Left lung (tissue), 4 donors: ENCODE measurements at regions not wholly inside any gene's neighbourhood (a gene's known extent, or its start where the extent isn't known, plus 50 kb on each side); places are given as distances from the start of the nearest gene placed in this dataset.

Experiments
- ATAC-seq: fragments of 200-7000 bp; cut with Tn5 transposase; one replicate; pipeline ENCODE4 v1.9.1; 2020; ENCODE audit warnings: moderate library complexity
- DNase-seq, 4 donors: peaks; one replicate each; pipeline ENCODE4 v3.0.0-alpha.2; 2013 to 2020
- H3K27ac ChIP-seq, 2 donors: fragments of 200-600 bp; sonication (generic) in 1 of 2; one replicate each; pipeline versions ENCODE4 v1.5.0 to v1.8.0; 2020 to 2021
- H3K27me3 ChIP-seq, 2 donors: fragments of 200-600 bp; sonication (generic) in 1 of 2; one replicate each; pipeline versions ENCODE4 v1.5.0 to v1.8.0; 2020 to 2021
- H3K36me3 ChIP-seq, 2 donors: fragments of 200-600 bp; sonication (generic) in 1 of 2; one replicate each; pipeline versions ENCODE4 v1.5.0 to v1.8.0; 2020 to 2021
- H3K4me1 ChIP-seq, 2 donors: fragments of 200-600 bp; one replicate each; pipeline ENCODE4 v1.8.0; 2021
- H3K4me3 ChIP-seq, 2 donors: fragments of 200-600 bp; sonication (generic) in 1 of 2; one replicate each; pipeline versions ENCODE4 v1.5.0 to v1.8.0; 2020 to 2021; ENCODE audit warnings: mild to moderate bottlenecking in 1 of 2
- H3K9me3 ChIP-seq, 2 donors: fragments of 200-600 bp; sonication (generic) in 1 of 2; one replicate each; pipeline versions ENCODE4 v1.5.0 to v1.8.0; 2020 to 2021
- intact Hi-C, 2 donors: fragments of 100-400 bp; cut with DNase I; formaldehyde crosslinking; loops; one replicate each; pipeline versions ENCODE4 v1.11.2 to v1.14.2; 2022
- TF ChIP-seq, protein P1 (sequence below), 2 donors: fragments of 200-600 bp; sonication (generic) in 1 of 2; IDR thresholded peaks; one replicate each; pipeline versions ENCODE4 v1.5.0 to v1.8.0; 2021; ENCODE audit warnings: antibody characterized with exemption in 2 of 2
- donor health status: DM: no; HTN: yes; CAD: no.
- donor health status: DM: no; HTN: no; CAD: no.

DNA sequence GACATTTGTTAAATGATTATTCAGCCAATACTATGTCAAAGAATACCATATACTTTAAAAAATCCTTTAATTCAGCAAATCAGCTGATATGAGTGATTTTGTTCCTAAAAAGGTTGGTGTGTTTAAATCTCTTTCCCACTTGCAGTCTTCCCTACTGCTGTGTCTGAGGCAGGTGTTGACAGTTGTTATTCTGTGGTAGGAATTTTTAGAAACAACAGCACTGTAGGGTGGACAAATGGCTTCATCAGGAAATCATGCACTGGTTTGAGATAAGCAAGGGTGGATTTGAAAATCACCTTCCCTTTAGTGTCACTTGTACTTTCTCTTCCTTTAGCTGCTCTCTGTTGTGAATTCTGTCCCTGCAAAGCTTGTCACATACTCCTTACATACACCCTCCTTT lies 213.7 kb upstream of the SGK1 start:
- TF ChIP-seq, protein P1, sequence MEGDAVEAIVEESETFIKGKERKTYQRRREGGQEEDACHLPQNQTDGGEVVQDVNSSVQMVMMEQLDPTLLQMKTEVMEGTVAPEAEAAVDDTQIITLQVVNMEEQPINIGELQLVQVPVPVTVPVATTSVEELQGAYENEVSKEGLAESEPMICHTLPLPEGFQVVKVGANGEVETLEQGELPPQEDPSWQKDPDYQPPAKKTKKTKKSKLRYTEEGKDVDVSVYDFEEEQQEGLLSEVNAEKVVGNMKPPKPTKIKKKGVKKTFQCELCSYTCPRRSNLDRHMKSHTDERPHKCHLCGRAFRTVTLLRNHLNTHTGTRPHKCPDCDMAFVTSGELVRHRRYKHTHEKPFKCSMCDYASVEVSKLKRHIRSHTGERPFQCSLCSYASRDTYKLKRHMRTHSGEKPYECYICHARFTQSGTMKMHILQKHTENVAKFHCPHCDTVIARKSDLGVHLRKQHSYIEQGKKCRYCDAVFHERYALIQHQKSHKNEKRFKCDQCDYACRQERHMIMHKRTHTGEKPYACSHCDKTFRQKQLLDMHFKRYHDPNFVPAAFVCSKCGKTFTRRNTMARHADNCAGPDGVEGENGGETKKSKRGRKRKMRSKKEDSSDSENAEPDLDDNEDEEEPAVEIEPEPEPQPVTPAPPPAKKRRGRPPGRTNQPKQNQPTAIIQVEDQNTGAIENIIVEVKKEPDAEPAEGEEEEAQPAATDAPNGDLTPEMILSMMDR (IDR thresholded peaks at IDR 0.05): no peak
- no peak for ATAC-seq
- intact Hi-C loops: no loop called here
- no peaks in the 10 kb centered on the region for H3K9me3 ChIP-seq
- no peak overlapping the region for H3K27ac ChIP-seq
- no peaks in the 10 kb centered on the region for H3K4me1 ChIP-seq
- H3K27me3 ChIP-seq: no peaks in the 10 kb centered on the region
- no peak for DNase-seq
- no peak overlapping the region for H3K4me3 ChIP-seq
- H3K36me3 ChIP-seq: no peaks in the 10 kb centered on the region

DNA sequence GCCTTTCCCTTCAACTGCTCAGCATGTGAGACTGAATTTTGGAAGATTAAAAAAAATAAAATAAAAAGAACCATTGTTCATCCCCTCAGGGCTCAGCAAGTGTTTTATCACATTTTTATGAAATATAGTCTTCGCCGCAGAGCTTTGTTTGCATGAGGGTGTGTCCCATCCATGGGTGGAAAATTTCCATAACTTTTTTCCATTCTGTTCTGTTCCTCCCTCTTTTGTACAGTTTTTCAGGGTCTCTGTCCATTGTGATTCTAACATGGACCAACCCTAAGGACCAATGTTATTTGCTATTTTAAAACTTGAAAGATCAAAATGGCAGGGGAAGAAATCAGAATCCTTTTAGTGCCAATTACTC lies 213.3 kb upstream of the SGK1 start:
- H3K27ac ChIP-seq: peak overlapping the region in 1 of 2 donors; percentile 18
- intact Hi-C loops: no loop called here
- TF ChIP-seq, protein P1 (IDR thresholded peaks at IDR 0.05): no peak
- H3K27me3 ChIP-seq: no peaks in the 10 kb centered on the region
- H3K4me1 ChIP-seq: no peaks in the 10 kb centered on the region
- ATAC-seq (no peak), DNase-seq (no peak)
- no peak overlapping the region for H3K4me3 ChIP-seq
- no peaks in the 10 kb centered on the region for H3K36me3 ChIP-seq
- H3K9me3 ChIP-seq: no peaks in the 10 kb centered on the region

DNA sequence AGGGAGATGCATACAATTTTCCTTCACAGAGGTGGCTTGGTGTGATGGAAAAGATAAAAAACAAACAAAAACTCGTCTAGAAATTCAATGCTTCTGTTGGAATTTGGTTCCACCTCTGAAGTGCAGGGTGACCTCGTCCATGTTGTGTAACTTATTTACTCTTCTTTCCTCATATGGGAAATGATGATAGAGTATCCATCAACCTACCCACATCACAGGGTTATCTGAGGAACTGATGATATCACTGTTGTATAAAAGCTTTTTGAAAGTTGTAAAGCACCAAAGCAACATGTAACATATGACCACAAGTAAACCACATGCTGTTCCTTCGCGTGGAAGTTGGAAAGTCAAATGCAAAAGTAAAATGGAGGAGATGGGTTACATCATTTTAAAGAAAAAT lies 212.0 kb upstream of the SGK1 start:
- ATAC-seq: peak; percentile 56

DNA sequence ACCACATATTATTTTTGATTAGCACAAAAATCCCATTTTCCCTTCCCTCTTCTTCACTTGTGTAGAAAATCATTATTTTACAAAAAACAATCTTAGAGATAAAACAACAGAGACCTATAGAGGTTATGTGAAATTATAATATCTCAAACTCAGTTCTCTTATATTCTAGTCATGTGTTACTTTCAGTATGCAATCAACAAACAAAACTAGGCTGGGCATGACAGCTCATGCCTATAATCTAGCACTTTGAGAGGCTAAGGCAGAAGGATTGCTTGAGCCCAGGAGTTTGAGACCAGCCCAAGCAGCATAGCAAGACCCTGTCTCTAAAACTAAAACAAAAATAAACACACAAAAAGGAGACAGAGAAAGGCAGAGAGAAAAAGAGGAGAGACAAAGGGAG lies 211.4 kb upstream of the SGK1 start:
- H3K36me3 ChIP-seq: no peaks in the 10 kb centered on the region
- no peak overlapping the region for H3K27ac ChIP-seq
- ATAC-seq (no peak), DNase-seq (no peak)
- no peaks in the 10 kb centered on the region for H3K27me3 ChIP-seq
- peaks cover 0 to under 1% of the 10 kb centered on the region in 2 donors for H3K4me1 ChIP-seq
- intact Hi-C loops: no loop called here
- H3K9me3 ChIP-seq: no peaks in the 10 kb centered on the region
- TF ChIP-seq, protein P1 (IDR thresholded peaks at IDR 0.05): no peak
- no peak overlapping the region for H3K4me3 ChIP-seq

More for the DNA sequence above, 212.0 kb upstream of the SGK1 start:
- no peak overlapping the region for H3K27ac ChIP-seq
- no peaks in the 10 kb centered on the region for H3K9me3 ChIP-seq
- no peak overlapping the region for H3K4me3 ChIP-seq
- no peaks in the 10 kb centered on the region for H3K4me1 ChIP-seq
- TF ChIP-seq, protein P1 (IDR thresholded peaks at IDR 0.05): no peak
- intact Hi-C loops: no loop called here
- H3K36me3 ChIP-seq: no peaks in the 10 kb centered on the region
- DNase-seq: no peak
- no peaks in the 10 kb centered on the region for H3K27me3 ChIP-seq

DNA sequence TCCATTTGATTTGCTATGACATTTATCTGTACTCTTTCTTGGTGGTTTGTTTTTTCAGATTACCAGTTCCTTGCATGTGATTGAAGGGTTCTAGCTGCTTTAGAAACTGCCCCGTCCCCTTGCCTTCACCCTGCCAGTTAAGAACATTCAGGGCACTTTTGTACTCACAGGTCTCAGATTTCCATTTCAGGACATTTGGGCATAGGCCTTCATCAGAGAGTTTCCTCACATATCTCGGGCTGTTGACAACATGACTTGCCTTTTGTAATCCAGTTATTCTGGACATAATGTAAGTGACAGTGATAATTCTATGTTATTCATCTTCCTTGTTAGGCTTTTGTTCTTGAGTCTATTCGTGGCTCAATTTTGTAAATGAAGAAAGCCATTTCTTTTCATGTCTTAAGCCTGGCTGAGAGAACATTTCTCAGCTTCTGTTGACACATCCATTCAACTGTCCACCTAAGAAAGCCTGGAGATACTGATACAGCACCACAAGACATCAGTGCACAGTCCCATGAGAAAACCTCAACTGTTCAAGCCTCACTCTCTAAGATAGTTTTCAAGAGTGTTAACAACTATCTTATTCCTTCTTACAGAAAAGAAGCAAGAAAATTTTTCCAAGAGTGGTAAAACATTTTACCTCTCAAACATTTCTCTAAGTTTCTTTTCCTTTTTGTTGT lies 209.3 kb upstream of the SGK1 start:
- TF ChIP-seq, protein P1 (IDR thresholded peaks at IDR 0.05): no peak
- Histone ChIP-seq H3K27ac (no peak overlapping the region), H3K27me3 (no peaks in the 10 kb centered on the region), H3K9me3 (no peaks in the 10 kb centered on the region), H3K4me3 (no peak overlapping the region), H3K4me1 (peaks cover 0 to 7% of the 10 kb centered on the region in 2 donors), H3K36me3 (no peaks in the 10 kb centered on the region)
- no peak for DNase-seq
- ATAC-seq: no peak
- intact Hi-C loops: no loop called here
